ENCODE measurements at regions not wholly inside any gene's neighbourhood (a gene's known extent, or its start where the extent isn't known, plus 50 kb on each side); places are given as distances from the start of the nearest gene placed in this dataset.
A peak's percentile ranks its signal among the peaks of the same experiment; 100 is the strongest.

DNA sequence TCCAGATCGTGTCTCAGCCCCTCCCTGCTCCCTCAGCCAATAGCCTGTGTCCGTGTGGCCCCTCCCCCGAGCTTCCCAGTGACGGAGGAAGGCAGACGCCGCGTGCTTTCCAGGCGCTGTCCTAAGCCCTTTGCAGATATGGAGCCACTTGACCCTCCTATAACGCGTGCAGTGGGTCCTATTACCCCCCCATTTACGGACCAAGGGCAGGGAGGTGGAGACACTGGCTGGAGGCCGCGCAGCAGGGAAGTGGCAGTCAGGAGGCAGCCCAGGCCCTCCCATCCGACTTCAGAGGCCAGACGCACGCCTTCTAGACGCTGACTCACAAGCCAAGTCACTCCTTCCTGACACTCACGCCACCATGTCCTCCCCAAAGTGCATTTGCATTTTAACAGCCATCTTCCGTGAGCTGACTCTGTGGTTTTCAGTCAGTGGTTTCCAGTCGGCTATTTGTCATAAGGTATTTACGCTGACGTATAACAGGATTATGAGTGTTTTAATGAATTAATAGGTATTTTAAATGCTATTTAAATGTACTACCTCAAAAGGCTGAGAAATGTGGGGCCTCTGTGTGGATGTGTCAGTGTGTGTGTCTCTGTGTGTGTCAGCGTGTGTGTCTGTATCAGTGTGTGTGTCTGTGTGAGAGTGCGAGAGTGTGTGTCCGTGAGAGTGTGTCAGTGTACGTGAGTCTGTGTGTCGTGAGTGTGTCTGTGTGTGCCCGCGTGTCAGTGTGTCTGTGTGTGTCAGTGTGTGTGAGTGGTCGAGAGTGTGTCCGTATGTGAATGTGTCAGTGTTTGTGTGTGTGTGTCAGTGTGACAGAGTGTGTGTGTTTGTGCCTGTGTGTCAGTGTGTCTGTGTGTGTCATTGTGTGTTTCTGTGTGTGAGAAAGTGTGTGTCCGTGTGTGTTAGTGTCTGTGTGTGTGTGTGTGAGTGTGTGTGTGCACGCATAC lies 92.0 kb upstream of the INSIG1 start:
- Mint-ChIP-seq H3K27ac (peak overlapping the region; percentile 93), H3K27me3 (no peaks in the 10 kb centered on the region), H3K4me3 (peak overlapping the region; percentile 91), H3K36me3 (ENCODE audit: low read depth) (no peaks in the 10 kb centered on the region), H3K9me3 (no peaks in the 10 kb centered on the region), H3K4me1 (ENCODE audit: low read depth) (peaks cover 22% of the 10 kb centered on the region)
- Histone ChIP-seq H3K9me3 (ENCODE audit: control insufficient read depth in 1 of 2, insufficient read depth in 1 of 2, low read length in 2 of 2) (peaks cover 0 to 3% of the 10 kb centered on the region in 2 experiments), H3K4me3 (ENCODE audit: low read length) (peak overlapping the region; percentile 69), H3K4me1 (ENCODE audit: insufficient read depth, low read length) (peaks cover 29% of the 10 kb centered on the region), H3K27ac (ENCODE audit: low read depth in 1 of 2, low read length in 2 of 2) (peak overlapping the region; percentile 67 to 93), H3K27me3 (ENCODE audit: control insufficient read depth in 1 of 2, insufficient read depth in 2 of 2, low read length in 2 of 2) (no peaks in the 10 kb centered on the region), H3K36me3 (ENCODE audit: insufficient read depth, low read length) (no peaks in the 10 kb centered on the region)
- ChIA-PET POLR2A (interaction anchor here (0.6 to 3.4 kb wide), 5 partner anchors 92 to 443 kb away, joined by 3 to 114 read pairs (median 7); partner anchors contain the start of genes INSIG1 and PAXIP1), CTCF (interaction anchor here (0.7 to 2.4 kb wide), 6 partner anchors 16 to 139 kb away, joined by 3 to 19 read pairs (median 6); no protein-coding TSS in a partner anchor)
- intact Hi-C loops (cut with DNase I, micrococcal nuclease), result loop anchor here (1.0 to 10.0 kb wide), 6 partner anchors 91 to 439 kb away; partner anchors contain the start of gene RBM33 (in 1 of the 2)
- TF ChIP-seq CTCF (IDR thresholded peaks at IDR 0.05), result no peak
- ATAC-seq (ENCODE audit: poor library complexity), result peak; percentile 91
- peak; percentile 67 to 98 (median 81) for DNase-seq

GRCh38 chr7:155206318-155207020 lies 91.2 kb upstream of the INSIG1 start:
- Mint-ChIP-seq H3K36me3 (ENCODE audit: low read depth) (no peaks in the 10 kb centered on the region), H3K27ac (peak overlapping the region; percentile 93), H3K4me1 (ENCODE audit: low read depth) (peaks cover 22% of the 10 kb centered on the region), H3K27me3 (no peaks in the 10 kb centered on the region), H3K9me3 (no peaks in the 10 kb centered on the region), H3K4me3 (peak overlapping the region; percentile 91)
- no peaks in the 10 kb centered on the region for H3K27me3 ChIP-seq (ENCODE audit: control insufficient read depth in 1 of 2, insufficient read depth in 2 of 2, low read length in 2 of 2)
- intact Hi-C loops (cut with DNase I, micrococcal nuclease), result loop anchor here (1.0 to 10.0 kb wide), 5 partner anchors 90 to 438 kb away; partner anchors contain the start of gene RBM33 (in 1 of the 2)
- H3K4me1 ChIP-seq (ENCODE audit: insufficient read depth, low read length), result peaks cover 29% of the 10 kb centered on the region
- DNase-seq (peak in 13 of 14 experiments; percentile 18 to 91 (median 42)), ATAC-seq (ENCODE audit: poor library complexity) (no peak)
- peaks cover 0 to 3% of the 10 kb centered on the region in 2 experiments for H3K9me3 ChIP-seq (ENCODE audit: control insufficient read depth in 1 of 2, insufficient read depth in 1 of 2, low read length in 2 of 2)
- POLR2A ChIA-PET, result interaction anchor here (1.9 to 3.4 kb wide), 2 partner anchors 91 to 138 kb away, joined by 8 to 114 read pairs; partner anchors contain the start of gene INSIG1
- peak overlapping the region in 1 of 2 donors; percentile 93 for H3K27ac ChIP-seq (ENCODE audit: low read depth in 1 of 2, low read length in 2 of 2)
- H3K4me3 ChIP-seq (ENCODE audit: low read length), result peak overlapping the region; percentile 69
- no peaks in the 10 kb centered on the region for H3K36me3 ChIP-seq (ENCODE audit: insufficient read depth, low read length)
- TF ChIP-seq CTCF (IDR thresholded peaks at IDR 0.05), result no peak
- CTCF ChIA-PET, result interaction anchor here (1.7 kb wide), 1 partner anchor 138 kb away, joined by 9 read pairs; no protein-coding TSS in a partner anchor
